Left cardiac atrium (tissue), 4 donors: ENCODE measurements at regions not wholly inside any gene's neighbourhood (a gene's known extent, or its start where the extent isn't known, plus 50 kb on each side); places are given as distances from the start of the nearest gene placed in this dataset.
"Not testable (repeated sequence)": the region's sequence is repeated elsewhere in the genome, so short reads cannot be mapped to it uniquely, and the experiment has no call there.

Source experiments
- ATAC-seq, 2 donors: fragments of 200-7000 bp; cut with Tn5 transposase; one replicate each; pipeline ENCODE4 v1.9.1; 2020; ENCODE audit warnings: mild to moderate bottlenecking in 2 of 2, moderate library complexity in 2 of 2
- DNase-seq: peaks from one replicate; pipeline ENCODE4 v3.0.0-alpha.2; 2020
- intact Hi-C, 2 donors: fragments of 100-400 bp; cut with DNase I; formaldehyde crosslinking; loops; one replicate each; pipeline versions ENCODE4 v1.14.1 to v1.15.1; 2022 to 2023
- donor health status: DM: no; HTN: yes; CAD: no.
- donor health status: DM: no; HTN: yes; CAD: no; lungs with severe emphysema.
- donor health status: DM: yes; HTN: yes; CAD: no.
- donor health status: Dilated cardiomyopathy.

DNA sequence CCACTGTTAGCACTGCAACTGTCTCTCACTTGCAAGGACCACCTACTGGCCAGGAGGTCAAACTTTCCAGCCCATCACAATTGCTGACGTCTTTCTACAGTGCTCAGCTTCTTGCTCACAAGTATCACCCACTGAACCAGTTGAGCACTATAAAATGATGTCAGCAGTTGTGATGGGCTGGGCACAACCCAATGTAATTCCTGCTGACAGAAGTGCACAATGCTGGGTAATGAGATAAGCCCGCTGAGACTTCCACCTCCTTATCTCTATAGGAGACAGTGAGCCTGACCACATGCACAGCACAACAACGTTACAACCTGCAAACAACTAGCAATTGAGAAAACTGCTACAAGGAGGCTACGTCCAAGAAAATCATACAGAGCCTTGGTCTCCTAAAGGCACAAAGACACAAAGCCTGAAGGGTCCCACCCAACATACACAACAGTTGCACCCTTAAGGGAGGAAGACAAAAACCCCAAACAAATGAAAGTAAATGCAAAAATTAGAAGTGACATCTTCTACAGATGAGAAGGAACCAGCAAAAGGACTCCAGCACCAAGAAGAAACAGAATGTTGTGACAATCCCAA lies 273.2 kb downstream of the LIG4 start:
- DNase-seq, result no peak
- no peak for ATAC-seq
- intact Hi-C loops, result no loop called here

GRCh38 chr13:107941345-107942029 lies 273.8 kb downstream of the LIG4 start:
- DNase-seq, result no peak
- intact Hi-C loops, result no loop called here
- no peak for ATAC-seq

GRCh38 chr13:107937848-107938247 lies 277.5 kb downstream of the LIG4 start:
- intact Hi-C loops, result no loop called here
- no peak for DNase-seq
- no peak for ATAC-seq

- intact Hi-C loops, result no loop called here
- no peak for DNase-seq
Measured at GRCh38 chr13:107931056-107931455, 284.3 kb downstream of the LIG4 start.

GRCh38 chr13:107928762-107929161 lies 286.6 kb downstream of the LIG4 start:
- ATAC-seq (no peak), DNase-seq (no peak)
- intact Hi-C loops, result no loop called here

More at GRCh38 chr13:107931056-107931455, 284.3 kb downstream of the LIG4 start:
- no peak for ATAC-seq

GRCh38 chr13:107927557-107927956 lies 287.8 kb downstream of the LIG4 start:
- ATAC-seq (no peak), DNase-seq (no peak)
- intact Hi-C loops, result no loop called here

- DNase-seq, ATAC-seq, intact Hi-C loops: not testable (repeated sequence)
Measured at GRCh38 chr13:107926515-107926914, 288.8 kb downstream of the LIG4 start.

DNA sequence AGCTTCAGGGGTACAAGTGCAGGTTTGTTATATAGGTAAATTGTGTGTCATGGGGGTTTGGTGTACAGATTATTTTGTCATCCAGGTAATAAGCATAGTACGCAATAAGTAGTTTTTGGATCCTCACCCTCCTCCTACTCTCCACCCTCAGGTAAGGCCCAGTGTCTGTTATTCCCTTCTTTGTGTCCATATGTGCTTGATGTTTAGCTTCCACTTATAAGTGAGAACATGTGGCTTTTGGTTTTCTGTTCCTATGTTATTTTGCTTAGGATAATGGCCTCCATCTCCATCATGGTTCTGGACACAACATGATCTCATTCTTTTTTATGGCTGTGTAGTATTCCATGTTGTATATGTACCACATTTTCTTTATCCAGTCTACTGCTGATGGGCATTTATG lies 298.4 kb downstream of the LIG4 start:
- intact Hi-C loops, DNase-seq, ATAC-seq: not testable (repeated sequence)

GRCh38 chr13:107912745-107913144 lies 302.6 kb downstream of the LIG4 start:
- no peak for ATAC-seq

GRCh38 chr13:107907065-107907805 lies 308.1 kb downstream of the LIG4 start:
- ATAC-seq (no peak), DNase-seq (no peak)
- intact Hi-C loops, result no loop called here

More at GRCh38 chr13:107912745-107913144, 302.6 kb downstream of the LIG4 start:
- DNase-seq, result no peak
- intact Hi-C loops, result no loop called here

- DNase-seq (no peak), ATAC-seq (no peak)
- intact Hi-C loops, result no loop called here
Measured at GRCh38 chr13:107906131-107906530, 309.2 kb downstream of the LIG4 start.

DNA sequence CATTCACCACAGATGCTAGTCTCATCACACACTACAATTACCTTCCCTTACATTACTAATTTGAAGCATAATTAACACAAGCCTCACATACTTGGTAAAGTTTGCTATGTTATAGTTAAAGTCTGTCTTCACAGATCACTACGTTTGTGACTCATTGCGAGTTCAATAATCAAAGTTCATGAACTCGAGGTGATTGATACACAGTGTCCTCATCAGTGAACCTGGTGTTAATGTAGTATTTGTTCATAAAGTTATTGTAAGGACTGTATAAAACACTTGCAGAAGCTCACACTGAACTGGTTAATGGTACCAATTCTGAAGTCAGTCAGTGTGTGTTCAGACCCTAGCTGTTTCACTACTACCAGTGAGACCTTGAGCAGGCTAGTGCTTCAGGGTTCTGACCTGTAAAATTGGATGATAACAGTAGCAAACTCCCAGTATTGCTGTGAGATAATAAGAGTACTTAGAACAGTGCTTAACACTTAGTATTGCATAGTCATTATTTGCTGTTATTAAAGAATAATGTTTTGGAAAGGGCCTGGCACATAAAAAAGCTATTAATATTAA lies 313.3 kb downstream of the LIG4 start:
- ATAC-seq (no peak), DNase-seq (no peak)
- intact Hi-C loops, result no loop called here

- DNase-seq, result no peak
- intact Hi-C loops, result no loop called here
- ATAC-seq, result no peak
Measured at GRCh38 chr13:107901230-107901629, 314.1 kb downstream of the LIG4 start.

- ATAC-seq, result no peak
- intact Hi-C loops, result no loop called here
- no peak for DNase-seq
Measured at GRCh38 chr13:107900775-107901174, 314.6 kb downstream of the LIG4 start.

DNA sequence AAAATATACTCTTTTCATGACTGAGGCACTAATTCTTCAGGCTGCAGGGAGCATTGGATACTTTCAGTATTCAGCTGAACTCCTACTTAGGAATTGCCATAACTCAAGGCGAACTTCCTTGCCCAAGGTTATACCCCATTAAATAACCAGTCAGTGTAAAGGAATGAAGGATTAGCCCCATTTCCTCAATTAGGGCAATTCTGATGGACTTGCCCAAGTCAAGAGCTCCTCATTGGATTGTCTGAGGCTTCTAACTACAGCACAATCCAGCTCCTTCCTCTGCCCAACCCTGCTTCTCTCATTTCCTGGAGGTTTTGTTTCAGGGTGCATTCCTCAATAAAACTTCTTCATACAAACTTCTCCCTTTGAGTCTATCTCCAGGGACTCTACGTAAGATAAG lies 329.2 kb downstream of the LIG4 start:
- ATAC-seq, result no peak
- intact Hi-C loops, result no loop called here
- no peak for DNase-seq

- ATAC-seq (no peak), DNase-seq (no peak)
- intact Hi-C loops, result no loop called here
Measured at GRCh38 chr13:107884564-107884963, 330.8 kb downstream of the LIG4 start.

GRCh38 chr13:107883561-107884175 lies 331.7 kb downstream of the LIG4 start:
- intact Hi-C loops, result no loop called here
- ATAC-seq (no peak), DNase-seq (no peak)

DNA sequence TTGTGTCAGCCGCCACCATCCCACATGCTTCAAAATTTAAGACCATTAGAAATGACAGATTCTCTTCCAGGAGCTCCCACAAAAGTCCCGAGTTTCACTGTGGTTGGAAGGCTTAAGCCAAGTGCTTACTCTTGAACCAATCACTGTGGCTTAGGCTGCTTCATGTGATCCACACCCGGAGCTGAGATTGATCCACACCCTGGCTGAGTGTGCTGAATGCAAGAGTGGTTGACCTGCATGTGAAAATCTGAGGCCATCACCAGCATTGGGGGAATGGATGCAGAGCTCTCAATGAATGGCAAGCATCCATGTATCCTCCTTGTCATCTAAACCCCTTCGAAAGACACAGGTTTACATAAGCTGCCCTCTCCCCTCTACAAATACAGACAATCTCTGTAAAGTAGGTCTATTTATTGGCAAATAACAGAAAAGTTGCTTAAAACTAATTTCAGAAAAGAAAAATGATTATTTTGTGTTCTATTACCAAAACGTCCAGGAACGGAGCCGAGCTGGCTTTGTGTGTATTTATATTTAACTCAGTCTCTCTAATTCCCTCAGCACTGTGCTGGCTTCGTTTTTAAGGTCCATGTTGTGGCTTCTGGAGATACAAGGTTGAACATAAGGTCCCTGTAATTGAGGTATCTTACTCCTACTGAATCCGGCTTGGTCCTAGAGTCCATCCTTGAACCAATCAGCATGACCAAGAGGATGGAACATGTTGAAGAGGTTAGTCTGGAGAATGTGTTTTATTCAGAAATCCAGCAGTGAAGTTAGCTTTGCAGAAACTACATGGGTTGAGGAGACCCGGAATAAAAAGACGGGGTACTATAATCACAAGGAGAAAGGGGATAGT lies 332.4 kb downstream of the LIG4 start:
- ATAC-seq (no peak), DNase-seq (no peak)
- intact Hi-C loops, result no loop called here

DNA sequence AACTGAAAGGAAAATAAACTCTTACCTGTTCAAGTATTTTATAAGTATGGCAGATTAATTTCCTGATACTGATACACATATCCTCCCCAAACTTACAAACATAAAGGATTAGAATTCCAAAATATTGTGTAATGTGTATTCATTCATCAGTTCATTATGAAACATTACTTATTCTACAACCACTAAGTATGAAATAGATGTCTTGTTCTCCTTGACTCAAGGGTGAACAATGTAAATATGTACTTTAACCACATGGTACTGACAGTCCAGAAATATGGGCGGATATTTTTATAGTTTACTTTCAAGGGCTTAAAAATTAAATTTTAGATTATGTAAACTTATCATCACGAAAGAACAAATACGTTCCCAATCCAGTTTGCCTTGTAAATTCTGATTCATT lies 334.0 kb downstream of the LIG4 start:
- intact Hi-C loops, result no loop called here
- DNase-seq, result no peak
- ATAC-seq, result no peak
